ENCODE measurements at regions not wholly inside any gene's neighbourhood (a gene's known extent, or its start where the extent isn't known, plus 50 kb on each side); places are given as distances from the start of the nearest gene placed in this dataset.

DNA sequence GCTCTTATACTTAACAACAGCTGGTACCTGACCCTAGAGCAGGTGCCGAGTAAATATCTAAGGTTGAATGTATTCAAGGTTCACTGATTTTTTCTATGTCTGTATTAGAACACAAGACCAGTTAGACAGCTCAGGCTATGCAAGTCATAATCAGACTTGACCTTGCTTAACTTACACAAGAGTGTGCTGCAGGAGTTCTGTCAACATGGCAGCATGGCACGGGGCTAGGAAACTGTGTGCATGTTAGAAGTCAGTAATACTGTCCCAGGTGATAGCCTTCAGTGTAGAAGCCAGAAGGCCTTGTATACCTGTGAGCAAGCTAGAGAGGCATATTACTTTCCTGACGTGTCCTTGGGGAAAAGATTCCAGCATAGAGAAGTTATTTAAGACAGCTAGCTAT lies 253.1 kb downstream of the FAT3 start:
- DNase-seq (ENCODE audit: low read depth, low spot score) = no peak

DNA sequence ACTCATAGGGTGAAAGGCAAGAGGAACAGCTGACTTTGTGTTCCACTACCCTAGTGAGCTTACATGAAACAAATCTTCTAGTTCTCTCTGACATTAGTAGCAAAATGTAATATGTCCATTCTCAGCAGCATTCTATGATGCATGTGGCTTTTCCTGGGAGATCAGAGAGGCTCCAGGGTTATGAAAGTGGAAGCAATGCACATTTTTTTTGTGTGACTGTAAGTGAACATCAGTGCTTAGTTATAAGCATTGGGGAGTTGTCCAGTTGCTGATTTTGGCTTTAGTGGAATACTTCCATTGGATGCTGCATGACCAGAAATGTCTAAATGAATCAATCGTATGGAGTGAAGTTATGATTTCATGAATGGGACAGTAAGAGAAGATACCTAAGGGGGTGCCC lies 255.9 kb downstream of the FAT3 start:
- DNase-seq (ENCODE audit: low read depth, low spot score) = no peak

DNA sequence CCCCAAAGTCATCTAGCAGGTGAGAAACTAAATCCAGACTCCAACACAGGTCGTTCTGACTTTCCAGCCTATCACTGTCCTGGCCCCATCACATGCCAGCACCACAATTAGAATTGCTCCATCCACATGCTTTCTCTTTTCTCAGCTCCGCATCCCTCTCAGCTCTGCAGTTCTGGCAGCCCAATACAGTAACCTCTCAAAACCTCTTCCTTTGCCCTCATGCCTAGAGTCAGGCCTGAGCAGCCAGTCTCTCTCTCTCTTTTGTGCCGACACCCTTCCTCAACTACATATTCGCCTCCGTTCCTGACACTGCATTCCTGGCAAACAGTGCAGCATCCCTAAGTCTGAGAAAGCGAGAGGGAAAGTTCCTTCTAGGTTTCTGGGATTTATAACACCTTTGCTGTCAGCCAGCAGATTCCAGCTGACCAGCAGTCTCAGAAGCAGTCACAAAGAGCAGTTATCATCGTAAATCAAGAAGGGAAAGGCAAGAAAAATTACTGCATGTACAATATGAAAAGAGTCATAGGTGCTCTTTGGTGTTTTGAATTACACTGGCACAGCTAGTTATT lies 258.0 kb downstream of the FAT3 start:
- no peak for DNase-seq (ENCODE audit: low read depth, low spot score)

DNA sequence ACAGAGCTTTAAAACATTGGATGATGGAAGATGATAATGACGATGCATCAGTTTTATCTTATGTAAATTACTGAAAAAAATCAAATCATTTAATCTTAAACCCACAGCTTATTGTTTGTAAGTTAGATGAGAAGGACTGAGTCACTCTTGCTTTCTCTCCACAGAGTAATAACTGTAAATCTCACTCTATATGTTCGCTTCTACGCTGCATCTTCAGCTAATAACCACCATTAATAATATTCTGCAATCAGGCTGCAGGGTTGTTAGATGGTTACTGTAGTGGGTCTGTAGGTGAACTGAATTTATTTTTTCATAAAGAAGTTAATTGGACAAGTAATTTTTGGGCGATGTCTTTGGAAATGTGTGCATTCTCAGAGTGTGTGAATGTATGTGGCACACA lies 260.0 kb downstream of the FAT3 start:
- DNase-seq (ENCODE audit: low read depth, low spot score) = no peak

DNA sequence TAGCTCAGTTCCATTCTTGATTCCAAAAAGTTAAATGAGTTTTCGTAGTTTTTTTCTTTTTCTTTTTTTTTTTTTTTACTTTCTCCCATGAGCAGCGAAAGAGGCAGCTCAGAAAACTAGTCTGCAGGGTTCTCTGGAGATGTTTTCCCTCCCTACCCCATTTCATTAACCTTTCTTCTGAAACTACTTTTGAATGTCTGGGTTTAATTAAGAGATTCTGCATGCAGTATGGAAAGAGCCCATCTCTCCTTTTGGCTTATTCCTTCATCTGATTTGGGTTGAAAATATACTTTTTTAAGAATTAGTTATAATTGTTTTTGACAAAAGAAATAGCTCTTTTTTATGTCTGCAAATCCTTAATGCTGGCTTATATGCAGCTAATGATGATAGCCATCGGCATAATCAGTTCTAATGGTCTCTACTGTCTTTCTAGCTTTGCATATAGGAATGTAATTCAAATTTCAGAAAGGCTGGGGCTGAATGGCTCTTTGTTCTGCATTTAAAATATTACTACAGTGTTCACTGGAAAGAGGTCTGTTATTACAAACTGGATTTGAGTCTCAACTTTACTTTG lies 265.3 kb downstream of the FAT3 start:
- no peak for DNase-seq (ENCODE audit: low read depth, low spot score)

DNA sequence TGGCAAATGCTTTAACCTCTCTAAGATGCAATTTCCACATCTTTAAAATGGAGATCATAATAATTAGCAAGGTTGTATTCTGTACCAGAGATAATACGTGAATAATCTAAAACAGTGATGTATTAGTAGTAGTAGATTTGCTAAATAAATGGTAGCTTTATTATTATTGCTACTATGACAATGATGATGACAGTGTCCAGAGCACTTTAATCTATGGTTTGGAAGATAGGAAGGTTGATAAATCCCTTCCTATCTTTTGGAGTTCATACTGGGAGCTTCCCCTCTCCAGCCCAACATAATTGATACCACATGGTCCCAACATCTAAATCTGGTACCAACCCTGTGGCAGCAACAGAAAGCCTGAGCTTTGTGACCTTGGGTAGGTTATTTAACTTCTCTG lies 267.8 kb downstream of the FAT3 start:
- no peak for DNase-seq (ENCODE audit: low read depth, low spot score)

DNA sequence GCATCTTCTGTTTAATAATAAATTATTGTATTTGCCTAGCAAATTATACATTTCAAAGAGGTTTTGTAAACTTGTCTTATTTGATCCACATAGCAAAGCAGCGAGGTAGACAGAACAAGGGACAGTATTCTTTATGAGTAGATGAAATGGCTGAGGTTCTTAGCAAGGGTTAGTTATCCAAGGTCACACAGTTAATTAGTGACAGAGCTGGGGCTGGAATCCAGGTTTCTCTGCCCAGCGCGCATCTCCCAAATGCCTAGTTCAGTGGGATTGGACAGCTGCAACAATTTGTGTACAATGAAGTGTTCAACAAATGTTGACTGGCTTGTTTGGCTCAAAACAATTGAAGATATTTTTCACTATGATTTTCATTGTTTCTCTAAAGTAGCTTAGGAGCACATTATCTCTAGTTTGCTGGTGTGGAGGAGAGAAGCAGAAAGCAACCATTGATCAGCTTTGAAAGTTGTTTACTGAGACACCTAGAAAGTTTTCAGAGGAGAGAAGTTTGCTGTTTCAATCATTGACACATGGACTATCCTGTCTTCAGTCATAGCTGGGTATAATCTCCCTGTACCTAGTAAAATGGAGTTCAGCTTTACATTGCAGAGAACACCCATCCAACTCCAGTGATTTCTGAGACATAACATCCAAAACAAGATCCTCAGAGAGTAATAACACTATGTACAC lies 270.6 kb downstream of the FAT3 start:
- no peak for DNase-seq (ENCODE audit: low read depth, low spot score)

DNA sequence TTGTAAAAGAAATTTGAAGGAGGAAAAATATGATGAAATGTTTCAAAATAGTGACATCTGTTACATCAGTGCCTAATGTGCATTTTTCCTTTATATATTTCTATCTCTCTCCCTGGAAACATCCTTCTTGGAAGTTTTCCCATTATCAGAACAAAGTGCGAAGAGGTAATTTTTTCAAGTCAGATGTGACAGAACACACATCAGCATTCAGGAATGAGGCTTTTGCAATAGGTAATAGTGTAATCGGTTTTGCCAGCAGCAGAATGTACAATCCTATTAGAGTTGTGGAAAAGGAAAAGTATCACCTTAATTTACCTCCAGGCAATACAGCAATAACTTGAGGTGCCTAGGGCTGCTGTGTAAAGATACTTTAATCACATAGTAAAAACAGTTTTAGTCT lies 275.8 kb downstream of the FAT3 start:
- DNase-seq (ENCODE audit: low read depth, low spot score) = no peak

DNA sequence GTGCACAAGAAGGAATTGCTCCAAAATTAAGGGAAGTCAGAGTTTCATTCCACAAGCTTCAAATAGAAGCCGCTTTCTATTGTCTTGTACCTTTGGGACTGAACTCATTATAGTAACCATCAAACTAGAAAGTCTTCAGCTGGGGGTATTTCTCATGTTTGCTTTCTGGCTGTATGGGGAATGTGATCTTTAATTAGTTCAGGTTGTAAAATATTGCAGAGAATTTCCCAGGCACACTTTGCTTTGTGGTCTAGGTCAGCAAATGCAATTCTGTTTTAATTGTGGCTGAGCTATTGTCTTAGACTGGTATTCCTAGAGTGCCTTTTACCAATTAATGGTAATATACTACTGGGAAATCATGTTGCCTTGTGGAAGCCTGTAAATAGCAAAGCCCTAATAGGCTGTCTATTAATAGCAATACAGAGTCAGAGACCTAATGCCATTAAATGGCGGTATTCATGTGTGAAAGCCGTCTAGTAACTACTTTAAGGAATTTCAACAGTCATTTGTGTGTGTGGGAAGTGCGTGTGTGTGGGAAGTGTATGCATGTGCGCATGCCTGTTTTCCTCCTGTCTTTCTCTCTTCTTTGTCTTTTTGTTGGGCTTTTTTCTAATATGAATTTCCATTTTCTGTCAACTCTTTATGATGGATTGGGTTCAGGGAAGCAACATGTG lies 276.6 kb downstream of the FAT3 start:
- no peak for DNase-seq (ENCODE audit: low read depth, low spot score)

DNA sequence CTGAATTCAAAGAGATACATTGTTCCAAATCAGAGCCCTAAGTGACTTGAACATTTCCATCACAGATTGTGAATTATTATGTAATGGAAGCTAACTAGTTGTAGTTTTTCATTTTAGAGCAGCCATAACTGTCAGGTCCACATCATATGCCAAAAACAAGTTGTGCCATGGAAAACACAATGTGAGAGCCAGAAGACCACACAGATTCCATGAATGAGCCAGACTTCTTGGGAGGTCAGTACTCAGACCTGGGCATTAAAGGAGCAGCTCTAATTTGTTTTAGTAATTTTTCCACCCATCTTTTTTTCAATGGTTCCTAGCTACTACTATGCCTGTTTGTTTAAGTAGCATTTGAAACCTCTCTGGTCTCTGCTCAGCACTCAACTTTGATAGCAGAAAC lies 279.4 kb downstream of the FAT3 start:
- no peak for DNase-seq (ENCODE audit: low read depth, low spot score)

DNA sequence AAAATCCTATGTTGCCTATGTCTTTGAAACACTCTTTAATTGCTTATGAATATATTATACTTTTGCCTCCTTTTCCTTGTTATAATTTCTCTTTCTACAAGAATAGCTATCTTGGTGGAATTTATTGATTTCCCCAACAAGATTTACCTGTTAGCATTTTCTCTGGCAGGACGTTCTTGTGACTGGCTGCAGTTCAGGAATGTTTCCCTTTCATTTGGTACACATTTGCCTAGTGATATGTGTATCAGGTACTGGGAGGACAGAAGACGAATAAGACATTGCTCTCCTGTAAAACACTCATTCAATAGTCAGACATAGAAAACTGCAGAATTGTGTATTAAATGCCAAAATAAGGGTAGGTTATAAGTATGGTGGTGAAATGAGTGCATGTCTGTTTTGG lies 279.9 kb downstream of the FAT3 start:
- no peak for DNase-seq (ENCODE audit: low read depth, low spot score)

DNA sequence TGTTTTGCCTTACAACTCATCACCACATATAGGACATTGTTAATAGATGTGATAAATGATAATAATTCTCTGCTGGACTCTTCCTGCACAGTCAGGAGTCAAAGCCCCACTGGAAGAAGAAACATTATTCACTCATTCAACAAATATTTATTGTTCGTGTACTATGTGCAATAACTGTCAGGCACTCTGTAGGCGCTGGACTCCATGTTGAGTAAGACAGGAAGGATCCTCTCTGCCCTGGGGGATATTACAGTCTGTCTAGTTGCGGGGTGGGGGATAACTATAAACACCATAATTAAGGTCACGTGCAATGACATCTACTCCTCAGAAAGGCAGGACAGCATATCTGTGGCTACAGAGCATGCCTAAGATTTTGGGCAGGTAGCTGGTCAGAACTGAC lies 281.1 kb downstream of the FAT3 start:
- DNase-seq (ENCODE audit: low read depth, low spot score) = no peak

DNA sequence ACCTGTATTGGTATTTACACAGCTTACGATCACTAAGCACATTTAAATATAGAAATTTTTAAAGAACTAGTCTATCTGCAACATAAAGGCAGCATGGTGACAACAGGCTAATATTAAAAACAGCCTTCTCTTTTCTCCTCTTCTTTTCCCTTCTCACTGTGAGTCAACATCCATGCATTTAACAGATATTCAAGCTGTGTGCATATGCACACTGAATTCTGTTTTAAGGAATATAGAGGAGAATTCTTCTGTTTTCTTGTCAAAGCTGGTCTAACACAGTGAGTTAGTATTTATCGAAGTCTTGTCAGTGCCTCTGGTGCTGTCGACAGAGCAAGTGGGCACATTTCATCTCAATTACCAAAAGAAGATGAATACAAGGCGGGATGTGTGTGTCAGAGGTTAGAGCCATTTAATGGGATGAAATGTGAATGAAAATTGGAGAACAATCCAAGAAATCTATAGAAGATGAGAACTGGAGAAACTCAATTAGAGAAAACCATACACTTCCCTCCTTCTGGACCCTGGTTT lies 282.3 kb downstream of the FAT3 start:
- no peak for DNase-seq (ENCODE audit: low read depth, low spot score)

DNA sequence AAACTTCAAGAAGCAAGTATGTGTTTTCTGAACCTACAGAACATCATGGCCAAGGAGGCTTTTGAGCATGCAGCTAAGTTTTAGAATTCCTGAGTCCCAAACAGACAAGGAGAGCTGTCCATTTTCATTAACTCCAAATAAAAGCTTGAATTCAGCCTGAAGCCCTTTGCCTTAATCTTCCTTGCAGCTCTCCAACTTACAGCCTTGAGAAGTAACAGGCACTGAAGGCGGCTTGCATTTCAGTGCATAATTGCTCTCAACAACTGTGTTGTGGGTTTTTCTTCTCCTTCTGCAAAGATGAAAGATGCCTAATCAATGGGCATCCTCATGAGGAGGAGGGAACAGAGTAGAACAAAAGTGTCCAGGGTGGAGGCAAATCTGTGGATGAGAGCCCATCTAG lies 286.0 kb downstream of the FAT3 start:
- peak; percentile 73 for DNase-seq (ENCODE audit: low read depth, low spot score)

DNA sequence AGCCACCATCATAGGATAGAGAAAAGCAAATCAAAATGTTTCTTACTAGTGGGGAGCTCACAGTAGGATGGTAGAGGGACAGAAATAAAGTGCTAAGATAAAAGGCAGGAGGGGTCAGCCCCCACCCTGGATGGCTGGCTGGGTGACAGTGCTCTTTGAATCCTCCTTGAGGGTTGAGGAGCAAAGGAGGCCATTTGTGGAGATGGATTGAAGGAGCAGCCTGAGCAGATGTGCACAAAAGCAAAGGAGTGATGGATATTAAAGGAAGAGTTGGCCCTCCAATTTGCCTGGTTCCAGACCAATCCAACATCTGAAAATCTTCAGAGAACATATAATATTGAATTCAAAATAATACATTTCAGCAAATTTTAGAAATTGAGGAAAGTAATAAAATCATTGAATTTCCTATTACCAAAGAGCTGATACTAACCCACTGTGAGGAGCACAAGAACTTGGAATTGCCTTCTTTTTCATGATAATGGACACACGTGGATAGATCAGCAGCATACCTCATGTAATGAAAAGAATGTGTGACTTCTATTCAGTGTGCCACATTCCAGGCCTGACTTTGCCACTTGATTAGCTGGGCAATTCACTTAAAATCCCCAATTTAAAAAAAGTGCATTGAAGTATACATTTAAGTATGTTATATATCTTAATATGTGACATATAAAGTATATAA lies 287.0 kb downstream of the FAT3 start:
- peak; percentile 10 for DNase-seq (ENCODE audit: low read depth, low spot score)

DNA sequence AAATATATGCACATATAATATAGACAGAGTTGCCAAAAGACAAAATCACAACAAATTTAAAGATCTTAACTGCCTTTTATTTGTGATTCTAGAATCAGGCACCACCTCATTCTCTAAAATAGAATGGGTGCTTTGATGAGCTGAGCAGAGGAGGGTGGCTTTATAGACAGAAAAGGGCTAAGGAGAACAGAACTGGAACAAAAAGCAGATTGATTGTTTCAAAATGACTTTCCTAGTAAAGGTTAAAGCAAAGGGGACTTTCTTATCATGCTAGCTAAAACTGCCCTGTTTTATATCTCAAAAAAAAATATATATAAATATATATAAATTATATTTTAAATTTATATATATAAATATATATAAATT lies 287.6 kb downstream of the FAT3 start:
- DNase-seq (ENCODE audit: low read depth, low spot score) = no peak

DNA sequence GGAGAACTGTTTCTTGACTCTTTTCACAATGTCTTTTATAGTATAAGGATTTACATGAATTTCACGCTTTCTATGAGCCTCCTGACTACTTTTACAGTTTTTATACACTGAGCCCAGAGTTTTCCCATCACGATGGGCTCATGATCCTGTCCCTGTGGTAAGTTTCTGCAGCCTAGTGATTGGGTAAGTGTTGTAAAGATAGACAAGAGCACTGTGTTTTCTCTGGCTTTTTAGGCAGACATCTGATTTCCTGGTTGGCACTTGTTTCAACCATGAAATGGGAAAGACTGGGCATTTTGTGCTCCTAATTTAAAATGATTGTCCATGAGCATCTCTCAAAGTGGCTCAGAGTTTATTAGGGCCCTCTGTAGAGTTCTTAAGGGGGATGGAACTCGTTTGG lies 299.0 kb downstream of the FAT3 start:
- no peak for DNase-seq (ENCODE audit: low read depth, low spot score)

DNA sequence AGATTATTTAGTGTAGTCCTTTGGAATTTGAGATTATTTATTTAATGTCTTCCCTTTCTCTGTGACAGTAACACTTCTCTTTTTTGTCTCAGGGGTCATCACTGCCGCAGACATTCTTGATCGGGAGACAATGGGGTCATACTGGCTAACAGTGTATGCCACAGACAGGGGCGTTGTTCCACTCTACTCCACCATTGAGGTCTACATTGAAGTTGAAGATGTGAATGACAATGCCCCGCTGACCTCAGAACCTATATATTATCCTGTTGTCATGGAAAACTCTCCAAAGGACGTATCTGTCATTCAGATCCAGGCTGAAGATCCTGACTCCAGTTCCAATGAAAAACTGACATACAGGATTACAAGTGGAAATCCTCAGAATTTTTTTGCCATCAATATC lies 299.9 kb downstream of the FAT3 start:
- DNase-seq (ENCODE audit: low read depth, low spot score) = no peak

DNA sequence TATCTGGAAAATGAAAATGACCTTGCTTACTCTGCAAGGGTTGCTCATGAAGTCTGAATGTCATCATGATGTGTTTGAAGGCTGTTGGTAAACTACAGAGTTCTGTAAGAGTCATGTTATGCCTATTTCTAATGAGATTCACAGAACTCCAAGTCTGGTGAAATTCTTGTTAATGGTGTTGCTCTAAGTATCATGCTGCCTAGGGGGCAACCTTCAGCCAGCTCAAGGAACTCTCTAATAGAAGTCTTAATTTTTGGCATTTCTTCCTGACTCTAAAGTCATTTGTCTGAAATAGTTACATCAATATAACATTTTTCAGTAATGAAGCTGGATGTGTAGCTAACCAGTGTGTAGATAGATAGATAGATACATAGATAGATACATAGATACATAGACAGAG lies 302.8 kb downstream of the FAT3 start:
- DNase-seq (ENCODE audit: low read depth, low spot score) = no peak

DNA sequence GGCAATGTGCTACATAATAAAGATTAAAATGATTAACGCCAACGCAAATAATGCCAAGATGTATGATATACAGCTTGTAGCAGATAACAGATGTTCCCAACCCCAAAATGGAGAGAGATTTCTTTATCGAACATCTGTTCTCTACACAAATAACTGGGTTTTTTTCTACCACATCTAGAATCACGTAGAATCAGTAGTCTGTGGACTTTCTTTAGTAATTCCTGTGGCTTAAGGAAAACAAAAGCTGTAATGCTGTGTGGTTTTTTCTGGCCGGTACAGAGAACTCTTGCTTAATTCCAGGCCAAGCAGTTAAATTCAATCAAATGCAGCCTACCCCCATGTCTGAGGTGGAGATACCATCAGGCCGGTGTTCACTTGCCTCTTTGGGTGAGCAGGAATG lies 303.4 kb downstream of the FAT3 start:
- no peak for DNase-seq (ENCODE audit: low read depth, low spot score)

DNA sequence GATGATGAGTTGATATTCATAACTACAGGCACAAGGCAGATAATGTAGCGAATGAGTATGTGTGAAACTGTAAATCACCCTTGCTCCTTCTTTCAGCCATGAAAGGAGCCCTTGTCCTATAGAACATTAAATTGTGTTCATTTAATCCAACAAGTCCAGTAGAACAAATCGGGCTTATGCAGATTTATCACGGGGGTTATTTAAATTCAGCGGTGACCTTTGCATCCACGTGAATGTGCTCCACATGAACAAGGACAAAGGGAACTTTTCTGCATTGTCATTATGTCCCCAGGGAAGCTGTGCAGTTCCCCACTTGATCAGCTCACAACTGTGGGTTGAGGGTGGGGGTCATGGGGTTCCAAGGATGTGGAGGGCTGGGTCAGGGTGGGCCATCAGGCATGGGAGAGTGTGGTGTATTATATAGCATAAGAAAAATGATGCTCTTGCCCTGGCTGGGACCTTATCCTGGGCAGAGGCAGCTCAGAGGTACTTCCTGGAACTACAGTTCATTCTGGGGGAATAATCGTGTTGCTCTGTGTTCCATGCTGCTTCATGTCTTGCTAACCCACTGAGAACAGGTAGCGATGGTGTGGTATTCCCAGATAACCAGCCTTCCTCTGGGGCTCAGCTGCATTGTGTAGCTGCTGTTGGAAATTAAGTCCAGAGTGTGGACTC lies 306.6 kb downstream of the FAT3 start:
- DNase-seq (ENCODE audit: low read depth, low spot score) = no peak
